Fibroblast of the aortic adventitia (primary cell): ENCODE measurements at regions not wholly inside any gene's neighbourhood (a gene's known extent, or its start where the extent isn't known, plus 50 kb on each side); places are given as distances from the start of the nearest gene placed in this dataset.
A peak's percentile ranks its signal among the peaks of the same experiment; 100 is the strongest.

ENCODE experiments used
- DNase-seq: peaks from one replicate; pipeline ENCODE4 v3.0.0-alpha.2; 2010; ENCODE audit warnings: low read depth
- H3K4me3 ChIP-seq: 2 replicates; pipeline ENCODE4 v1.5.1; 2011; ENCODE audit warnings: low read depth, mild to moderate bottlenecking, control low read depth, low read length, moderate library complexity
- CTCF ChIP-seq: IDR thresholded peaks from 2 replicates; pipeline ENCODE4 v1.5.1; 2011; ENCODE audit warnings: mild to moderate bottlenecking, low read length, control low read depth, inconsistent platforms; ENCODE audit not compliant: insufficient read depth

DNA sequence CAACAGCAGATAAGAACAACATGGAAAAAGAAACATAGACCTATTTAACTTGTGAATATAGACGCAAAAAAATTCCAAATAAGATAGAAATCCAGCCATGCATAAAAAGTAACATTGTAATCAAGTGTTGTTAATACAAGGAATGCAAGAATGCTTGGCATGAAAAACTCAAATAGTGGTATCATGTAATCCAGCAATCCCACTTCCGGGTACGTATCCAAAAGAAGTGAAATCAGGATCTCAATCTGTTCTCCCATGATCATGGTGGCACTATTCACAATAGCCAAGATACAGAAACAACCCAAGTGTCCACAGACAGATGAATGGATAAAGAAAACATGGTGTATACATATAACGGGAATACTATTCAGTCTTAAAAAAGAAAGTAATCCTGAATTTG, 437.4 kb downstream of the ARHGEF28 start:
- no peak for DNase-seq
- no peak for TF ChIP-seq CTCF

GRCh38 chr5:74061292-74061691, 435.3 kb downstream of the ARHGEF28 start:
- H3K4me3 ChIP-seq, result no peak overlapping the region
- no peak for DNase-seq
- no peak for TF ChIP-seq CTCF

More for the DNA sequence above, 437.4 kb downstream of the ARHGEF28 start:
- no peak overlapping the region for H3K4me3 ChIP-seq

- H3K4me3 ChIP-seq, result no peak overlapping the region
- no peak for DNase-seq
- TF ChIP-seq CTCF, result no peak
Measured at GRCh38 chr5:74059706-74060105, 433.7 kb downstream of the ARHGEF28 start.

DNA sequence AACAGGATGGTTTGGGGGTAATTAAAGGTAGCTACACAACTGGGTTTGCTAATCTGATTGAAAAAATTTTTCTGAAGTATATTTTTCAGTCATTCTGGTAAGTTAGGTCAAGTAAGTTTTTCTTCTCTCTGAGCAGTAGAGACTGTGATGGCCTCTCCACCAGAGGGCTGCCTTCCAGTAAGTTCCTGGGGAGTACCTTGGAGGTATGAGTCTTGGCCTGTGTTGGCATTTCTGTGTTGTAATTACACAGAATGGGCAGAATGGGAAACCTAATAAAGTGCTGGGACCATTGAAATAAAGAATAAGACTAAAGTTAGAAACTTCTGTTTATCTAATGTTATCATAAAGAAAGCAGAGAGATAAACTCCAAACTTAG, 430.8 kb downstream of the ARHGEF28 start:
- H3K4me3 ChIP-seq, result no peak overlapping the region
- TF ChIP-seq CTCF, result peak; percentile 45
- DNase-seq, result peak; percentile 53

DNA sequence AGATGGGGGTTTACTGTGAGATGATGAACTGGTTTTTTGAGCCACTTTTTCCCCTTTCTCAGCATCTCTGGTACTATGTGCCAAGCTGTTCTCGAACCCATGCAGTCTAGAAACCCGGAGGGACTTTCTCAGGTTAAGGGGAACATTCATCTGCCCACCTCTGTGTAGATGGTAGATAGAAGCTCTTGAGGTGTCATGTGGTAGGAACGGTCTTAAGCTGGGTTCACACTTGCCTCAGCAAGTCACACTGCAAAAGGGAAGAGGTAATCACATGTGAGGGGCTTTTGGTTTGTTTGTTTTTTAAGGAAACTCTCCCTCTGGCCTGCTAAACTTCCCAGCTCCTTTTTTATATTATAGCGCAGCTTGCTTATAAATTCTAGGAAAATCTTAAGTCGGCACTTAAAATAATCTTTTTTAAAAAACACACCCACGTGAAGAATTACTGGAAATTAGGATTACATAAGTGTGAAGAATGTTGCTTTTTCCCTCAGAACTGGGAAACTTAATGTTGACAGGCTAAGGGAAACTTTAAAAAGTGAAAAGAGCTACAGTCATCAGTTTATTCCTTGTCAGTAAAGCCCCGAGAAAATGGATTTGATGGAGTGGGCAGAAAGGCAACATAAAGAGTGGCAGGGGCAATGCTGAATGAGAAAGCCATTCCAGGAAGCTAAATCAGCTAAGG, 430.3 kb downstream of the ARHGEF28 start:
- no peak for DNase-seq
- no peak for TF ChIP-seq CTCF
- no peak overlapping the region for H3K4me3 ChIP-seq

GRCh38 chr5:74055486-74056106, 429.6 kb downstream of the ARHGEF28 start:
- no peak for DNase-seq
- H3K4me3 ChIP-seq, result no peak overlapping the region
- TF ChIP-seq CTCF, result no peak
